Sigmoid colon (tissue), 6 donors: ENCODE measurements at regions not wholly inside any gene's neighbourhood (a gene's known extent, or its start where the extent isn't known, plus 50 kb on each side); places are given as distances from the start of the nearest gene placed in this dataset.
"Not testable (repeated sequence)": the region's sequence is repeated elsewhere in the genome, so short reads cannot be mapped to it uniquely, and the experiment has no call there.

Source experiments
- DNase-seq: peaks from one replicate; pipeline ENCODE4 v3.0.0-alpha.2; 2019
- H3K27ac ChIP-seq, 4 donors: fragments of 200-600 bp; sonication (generic); one replicate each; pipeline ENCODE4 v1.5.1; 2016 to 2019; ENCODE audit warnings: mild to moderate bottlenecking in 1 of 4
- H3K27me3 ChIP-seq, 3 donors: fragments of 200-600 bp; sonication (generic); one replicate each; pipeline ENCODE4 v1.5.1; 2019; ENCODE audit warnings: mild to moderate bottlenecking in 1 of 3
- H3K36me3 ChIP-seq, 4 donors: fragments of 200-600 bp; sonication (generic); one replicate each; pipeline ENCODE4 v1.5.1; 2016 to 2019
- H3K4me1 ChIP-seq, 4 donors: fragments of 200-600 bp; sonication (generic); one replicate each; pipeline ENCODE4 v1.5.1; 2017 to 2019
- H3K4me3 ChIP-seq, 4 donors: fragments of 200-600 bp; sonication (generic); one replicate each; pipeline ENCODE4 v1.5.1; 2017 to 2019; ENCODE audit warnings: mild to moderate bottlenecking in 2 of 4, moderate library complexity in 1 of 4
- H3K9me3 ChIP-seq, 4 donors: fragments of 200-600 bp in 3 of 4; sonication (generic) in 3 of 4; one replicate each; pipeline versions ENCODE4 v1.5.1 to v1.6.1; 2013 to 2019
- EP300 ChIP-seq, 4 donors: sonication (generic); formaldehyde crosslinking; IDR thresholded peaks; one replicate each; pipeline ENCODE4 v1.6.1; 2017; ENCODE audit warnings: antibody characterized with exemption in 4 of 4
- POLR2A ChIP-seq, 2 donors: fragments of 450-650 bp; IDR thresholded peaks; one replicate each; pipeline ENCODE4 v1.6.1; 2016; ENCODE audit warnings: antibody characterized with exemption in 2 of 2, mild to moderate bottlenecking in 2 of 2, moderate library complexity in 2 of 2
- POLR2AphosphoS5 ChIP-seq, 4 donors: sonication (generic); formaldehyde crosslinking; IDR thresholded peaks; one replicate each; pipeline ENCODE4 v1.6.1; 2017; ENCODE audit warnings: antibody characterized with exemption in 4 of 4
- WGBS, 2 donors: extraction: QIAGEN DNeasy Blood & Tissue Kit; methylation state at CpG; one replicate each; pipeline ENCODE4 v1.1.7; 2013; 5-methylcytosine and 5-hydroxymethylcytosine counted together
- intact Hi-C: fragments of 100-400 bp; cut with DNase I; formaldehyde crosslinking; loops from one replicate; pipeline ENCODE4 v1.15.1; 2023
- TF ChIP-seq, protein P1 (sequence below), 4 experiments: fragments of 450-650 bp in 3 of 4; fragments of 200-600 bp in 1 of 4; IDR thresholded peaks; one replicate each; pipeline ENCODE4 v1.5.1; 2016 to 2019; ENCODE audit warnings: antibody characterized with exemption in 4 of 4, mild to moderate bottlenecking in 3 of 4, moderate library complexity in 2 of 4
- donor health status: healthy with polysubstance abuse.
- donor health status: healthy.

DNA sequence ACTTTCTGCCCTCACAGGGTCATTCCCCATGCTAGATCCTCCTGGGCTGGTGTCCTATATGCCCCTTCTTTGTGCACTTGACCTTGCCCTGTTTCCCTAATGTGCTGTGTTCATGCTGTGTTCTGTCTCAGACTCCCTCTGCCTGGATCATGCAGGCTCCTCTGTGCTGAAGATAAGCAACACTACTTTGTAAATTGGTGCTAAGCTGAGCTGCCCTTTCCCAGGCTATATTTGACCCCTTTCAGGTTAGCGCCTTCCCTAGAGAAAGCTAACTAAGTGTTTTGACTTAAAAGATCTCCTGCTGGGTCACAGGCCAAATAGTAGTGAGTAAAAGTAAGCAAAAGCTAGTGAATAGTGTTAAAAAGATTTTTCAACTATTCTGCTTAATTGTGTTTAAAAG lies 257.2 kb upstream of the RGPD4 start:
- DNase-seq: no peak
- no peaks in the 10 kb centered on the region for H3K4me1 ChIP-seq
- no peaks in the 10 kb centered on the region for H3K27me3 ChIP-seq
- intact Hi-C loops: no loop called here
- no peaks in the 10 kb centered on the region for H3K9me3 ChIP-seq
- TF ChIP-seq, protein P1, sequence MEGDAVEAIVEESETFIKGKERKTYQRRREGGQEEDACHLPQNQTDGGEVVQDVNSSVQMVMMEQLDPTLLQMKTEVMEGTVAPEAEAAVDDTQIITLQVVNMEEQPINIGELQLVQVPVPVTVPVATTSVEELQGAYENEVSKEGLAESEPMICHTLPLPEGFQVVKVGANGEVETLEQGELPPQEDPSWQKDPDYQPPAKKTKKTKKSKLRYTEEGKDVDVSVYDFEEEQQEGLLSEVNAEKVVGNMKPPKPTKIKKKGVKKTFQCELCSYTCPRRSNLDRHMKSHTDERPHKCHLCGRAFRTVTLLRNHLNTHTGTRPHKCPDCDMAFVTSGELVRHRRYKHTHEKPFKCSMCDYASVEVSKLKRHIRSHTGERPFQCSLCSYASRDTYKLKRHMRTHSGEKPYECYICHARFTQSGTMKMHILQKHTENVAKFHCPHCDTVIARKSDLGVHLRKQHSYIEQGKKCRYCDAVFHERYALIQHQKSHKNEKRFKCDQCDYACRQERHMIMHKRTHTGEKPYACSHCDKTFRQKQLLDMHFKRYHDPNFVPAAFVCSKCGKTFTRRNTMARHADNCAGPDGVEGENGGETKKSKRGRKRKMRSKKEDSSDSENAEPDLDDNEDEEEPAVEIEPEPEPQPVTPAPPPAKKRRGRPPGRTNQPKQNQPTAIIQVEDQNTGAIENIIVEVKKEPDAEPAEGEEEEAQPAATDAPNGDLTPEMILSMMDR (IDR thresholded peaks at IDR 0.05): no peak
- TF ChIP-seq POLR2A (IDR thresholded peaks at IDR 0.05) (no peak), POLR2AphosphoS5 (IDR thresholded peaks at IDR 0.05) (no peak), EP300 (IDR thresholded peaks at IDR 0.05) (no peak)
- WGBS, 2 donors: 72 to 80% methylated on average over 1 of the region's 1 CpG
- H3K27ac ChIP-seq: no peak overlapping the region
- H3K4me3 ChIP-seq: no peak overlapping the region
- no peaks in the 10 kb centered on the region for H3K36me3 ChIP-seq

DNA sequence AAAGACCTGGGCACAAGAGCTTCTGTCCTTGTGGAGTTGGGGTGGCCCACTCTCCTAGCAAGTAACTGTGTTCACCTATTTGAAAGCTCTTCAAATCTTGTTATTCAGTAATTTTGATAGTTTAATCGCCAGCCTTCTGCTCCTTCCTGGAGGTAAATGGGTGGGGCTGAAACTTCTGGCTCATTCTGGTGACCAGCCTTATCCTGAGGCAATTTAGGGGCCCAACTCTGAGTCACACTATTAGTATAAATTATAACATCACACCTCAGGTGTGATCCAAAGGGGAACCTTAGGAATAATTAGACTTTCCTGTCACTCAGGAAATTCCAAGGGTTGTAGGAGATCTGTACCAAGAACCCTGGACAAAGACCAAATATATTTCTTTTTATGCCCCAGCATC lies 255.8 kb upstream of the RGPD4 start:
- 25 to 81% methylated on average over 1 of the region's 1 CpG for WGBS, 2 donors
- peaks cover 0 to 2% (median 0%) of the 10 kb centered on the region in 4 donors for H3K9me3 ChIP-seq
- no peak overlapping the region for H3K27ac ChIP-seq
- no peaks in the 10 kb centered on the region for H3K4me1 ChIP-seq
- H3K4me3 ChIP-seq: no peak overlapping the region
- intact Hi-C loops: no loop called here
- TF ChIP-seq EP300 (IDR thresholded peaks at IDR 0.05): no peak
- no peak for TF ChIP-seq POLR2A (IDR thresholded peaks at IDR 0.05)
- TF ChIP-seq POLR2AphosphoS5 (IDR thresholded peaks at IDR 0.05): no peak
- TF ChIP-seq, protein P1 (IDR thresholded peaks at IDR 0.05): no peak
- H3K27me3 ChIP-seq: no peaks in the 10 kb centered on the region
- H3K36me3 ChIP-seq: no peaks in the 10 kb centered on the region
- no peak for DNase-seq

DNA sequence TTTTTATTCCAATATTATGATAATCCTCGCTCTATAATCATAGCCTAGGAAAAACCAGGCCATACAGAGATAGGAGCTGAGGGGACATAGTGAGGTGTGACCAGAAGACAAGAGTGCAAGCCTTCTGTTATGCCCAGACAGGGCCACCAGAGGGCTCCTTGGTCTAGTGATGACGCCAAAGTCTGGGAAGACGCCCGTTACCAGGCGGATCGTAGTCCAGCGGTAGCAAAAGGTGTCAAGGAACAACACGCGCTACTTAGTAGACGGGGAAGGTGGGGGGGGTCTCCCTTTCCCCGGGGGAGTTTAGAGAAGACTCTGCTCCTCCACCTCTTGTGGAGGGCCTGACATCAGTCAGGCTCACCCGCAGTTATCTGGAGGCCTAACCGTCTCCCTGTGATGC lies 253.8 kb upstream of the RGPD4 start:
- intact Hi-C loops: not testable (repeated sequence)

DNA sequence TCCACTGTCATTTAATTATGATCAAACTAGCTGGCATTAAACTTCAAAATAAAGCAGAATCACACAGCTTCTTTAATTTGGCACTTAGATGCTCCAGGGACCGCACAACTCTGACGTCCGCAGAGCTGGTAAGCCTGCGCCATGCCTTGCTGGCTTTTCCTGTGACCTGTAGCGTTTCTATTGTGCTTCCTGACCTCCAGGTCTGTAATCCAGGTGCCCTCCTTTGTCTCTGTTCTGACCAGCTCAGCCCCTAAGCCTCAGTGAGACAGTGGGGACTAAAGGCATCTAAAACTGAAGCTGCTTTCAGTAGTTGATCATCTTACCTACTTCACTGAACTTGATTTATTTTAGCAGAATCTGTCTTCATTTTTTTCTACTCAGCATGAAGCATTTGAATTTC lies 249.7 kb upstream of the RGPD4 start:
- 80 to 83% methylated on average over 5 of the region's 5 CpGs for WGBS, 2 donors
- H3K27ac ChIP-seq: no peak overlapping the region
- H3K4me3 ChIP-seq: no peak overlapping the region
- H3K27me3 ChIP-seq: no peaks in the 10 kb centered on the region
- DNase-seq: no peak
- TF ChIP-seq EP300 (IDR thresholded peaks at IDR 0.05) (no peak), POLR2A (IDR thresholded peaks at IDR 0.05) (no peak)
- H3K9me3 ChIP-seq: peaks cover 0 to 2% (median 0%) of the 10 kb centered on the region in 4 donors
- no peaks in the 10 kb centered on the region for H3K36me3 ChIP-seq
- intact Hi-C loops: no loop called here
- no peaks in the 10 kb centered on the region for H3K4me1 ChIP-seq

More for the DNA sequence above, 253.8 kb upstream of the RGPD4 start:
- not testable (repeated sequence) for H3K4me1 ChIP-seq, H3K27me3 ChIP-seq, DNase-seq, H3K36me3 ChIP-seq, H3K4me3 ChIP-seq, H3K9me3 ChIP-seq, H3K27ac ChIP-seq
- WGBS, 2 donors: 73 to 85% methylated on average over 13 of the region's 13 CpGs

DNA sequence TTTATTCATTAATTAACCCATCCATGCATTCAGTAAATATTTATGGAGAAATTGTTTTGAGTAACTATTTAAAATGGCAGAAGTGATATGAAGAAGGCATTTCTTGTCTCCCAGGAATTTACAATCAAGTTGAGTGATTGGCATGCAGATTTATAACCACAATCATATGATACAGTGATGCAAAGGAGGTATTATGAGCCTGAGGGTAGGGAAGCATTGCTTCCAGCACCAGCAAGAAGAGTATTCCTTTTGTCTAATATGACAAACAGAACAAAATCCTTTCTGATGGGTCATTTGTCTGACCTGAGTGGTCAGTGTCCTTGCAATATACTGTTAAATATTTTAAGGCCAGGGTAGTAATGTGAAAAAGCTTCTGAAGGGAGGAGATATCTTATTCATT lies 244.2 kb upstream of the RGPD4 start:
- no peak overlapping the region for H3K4me3 ChIP-seq
- H3K36me3 ChIP-seq: no peaks in the 10 kb centered on the region
- H3K4me1 ChIP-seq: no peaks in the 10 kb centered on the region
- H3K9me3 ChIP-seq: no peaks in the 10 kb centered on the region
- H3K27ac ChIP-seq: no peak overlapping the region
- DNase-seq: no peak
- TF ChIP-seq, protein P1 (IDR thresholded peaks at IDR 0.05): no peak
- no peak for TF ChIP-seq EP300 (IDR thresholded peaks at IDR 0.05)
- TF ChIP-seq POLR2AphosphoS5 (IDR thresholded peaks at IDR 0.05): no peak
- TF ChIP-seq POLR2A (IDR thresholded peaks at IDR 0.05): no peak
- H3K27me3 ChIP-seq: no peaks in the 10 kb centered on the region
- intact Hi-C loops: no loop called here

DNA sequence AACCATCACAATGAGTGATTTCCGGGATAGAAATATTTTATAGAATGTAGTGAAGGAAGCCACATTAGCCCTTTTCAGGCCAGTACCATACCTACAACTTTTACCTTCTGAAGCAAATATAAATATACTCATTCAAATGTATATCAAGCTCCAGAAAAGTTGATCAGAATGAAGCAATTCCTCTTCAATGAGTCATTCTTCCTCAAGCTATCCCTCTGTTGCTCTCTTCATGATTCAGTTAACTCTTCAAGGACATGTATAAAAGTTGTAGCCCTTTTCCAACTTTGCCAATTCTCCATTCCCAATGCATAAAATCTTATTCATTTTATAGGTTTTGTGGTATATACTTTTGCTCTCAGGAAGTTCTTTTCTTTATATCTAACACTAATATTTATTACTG lies 242.1 kb upstream of the RGPD4 start:
- H3K27ac ChIP-seq: no peak overlapping the region
- no peak for TF ChIP-seq POLR2A (IDR thresholded peaks at IDR 0.05)
- TF ChIP-seq POLR2AphosphoS5 (IDR thresholded peaks at IDR 0.05): no peak
- TF ChIP-seq EP300 (IDR thresholded peaks at IDR 0.05): no peak
- TF ChIP-seq, protein P1 (IDR thresholded peaks at IDR 0.05): no peak
- peaks cover 0 to 3% (median 0%) of the 10 kb centered on the region in 4 donors for H3K9me3 ChIP-seq
- H3K36me3 ChIP-seq: no peaks in the 10 kb centered on the region
- DNase-seq: no peak
- 94% methylated on average over 1 of the region's 1 CpG for WGBS, 2 donors
- H3K27me3 ChIP-seq: no peaks in the 10 kb centered on the region
- intact Hi-C loops: no loop called here
- H3K4me3 ChIP-seq: no peak overlapping the region
- H3K4me1 ChIP-seq: no peaks in the 10 kb centered on the region
